ENCODE measurements at regions not wholly inside any gene's neighbourhood (a gene's known extent, or its start where the extent isn't known, plus 50 kb on each side); places are given as distances from the start of the nearest gene placed in this dataset.

DNA sequence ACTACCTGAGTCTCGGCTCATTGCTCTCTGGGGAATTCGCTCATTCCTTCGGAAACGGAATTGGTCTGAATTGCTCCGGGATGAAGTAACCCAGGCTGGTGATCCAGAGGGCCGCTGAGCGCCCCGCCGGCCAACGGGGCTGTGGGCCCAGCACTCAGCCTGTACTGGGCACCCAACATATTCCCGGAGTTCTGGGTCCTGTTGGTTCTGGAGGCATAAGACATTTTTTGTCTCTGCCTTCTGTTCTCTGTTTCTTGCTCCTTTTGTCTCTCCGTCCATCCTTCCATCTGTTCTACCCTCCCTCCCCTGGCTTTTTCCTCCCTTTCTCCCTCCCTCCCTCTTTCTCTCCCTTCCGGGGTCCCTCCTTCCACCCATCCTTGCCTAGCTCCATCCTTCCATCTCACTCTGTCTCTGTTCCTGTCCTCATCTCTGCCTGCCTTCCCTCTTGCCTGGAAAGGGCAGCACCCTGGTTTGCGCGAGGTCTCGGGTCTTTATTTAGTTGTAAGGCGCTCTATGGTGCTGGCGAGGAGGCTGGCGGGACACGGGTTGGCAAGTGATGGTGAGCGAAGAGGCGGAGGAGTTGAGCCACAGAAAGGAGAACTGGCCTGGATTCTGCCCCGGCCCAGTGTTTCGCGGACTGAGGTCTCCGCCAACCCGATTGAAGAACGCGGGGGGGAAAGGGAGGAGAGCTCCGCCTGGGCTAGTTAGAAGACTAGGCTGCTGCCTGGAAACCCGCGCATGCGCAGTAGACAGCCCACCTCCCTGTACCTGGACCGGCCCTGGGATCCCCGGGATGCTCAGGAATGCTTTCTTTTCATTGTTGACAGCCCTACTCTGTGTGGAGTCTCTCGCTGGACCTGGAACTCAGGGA is 1468.0 kb downstream of the FOXD4L5 start:
- TF ChIP-seq, protein P1, sequence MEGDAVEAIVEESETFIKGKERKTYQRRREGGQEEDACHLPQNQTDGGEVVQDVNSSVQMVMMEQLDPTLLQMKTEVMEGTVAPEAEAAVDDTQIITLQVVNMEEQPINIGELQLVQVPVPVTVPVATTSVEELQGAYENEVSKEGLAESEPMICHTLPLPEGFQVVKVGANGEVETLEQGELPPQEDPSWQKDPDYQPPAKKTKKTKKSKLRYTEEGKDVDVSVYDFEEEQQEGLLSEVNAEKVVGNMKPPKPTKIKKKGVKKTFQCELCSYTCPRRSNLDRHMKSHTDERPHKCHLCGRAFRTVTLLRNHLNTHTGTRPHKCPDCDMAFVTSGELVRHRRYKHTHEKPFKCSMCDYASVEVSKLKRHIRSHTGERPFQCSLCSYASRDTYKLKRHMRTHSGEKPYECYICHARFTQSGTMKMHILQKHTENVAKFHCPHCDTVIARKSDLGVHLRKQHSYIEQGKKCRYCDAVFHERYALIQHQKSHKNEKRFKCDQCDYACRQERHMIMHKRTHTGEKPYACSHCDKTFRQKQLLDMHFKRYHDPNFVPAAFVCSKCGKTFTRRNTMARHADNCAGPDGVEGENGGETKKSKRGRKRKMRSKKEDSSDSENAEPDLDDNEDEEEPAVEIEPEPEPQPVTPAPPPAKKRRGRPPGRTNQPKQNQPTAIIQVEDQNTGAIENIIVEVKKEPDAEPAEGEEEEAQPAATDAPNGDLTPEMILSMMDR (conservative IDR thresholded peaks at IDR 0.05; ENCODE audit: low read depth, low read length), result no peak
- TF ChIP-seq EZH2 (IDR thresholded peaks at IDR 0.05; ENCODE audit: low read length, unreplicated experiment) (no peak), EZH2phosphoT487 (IDR thresholded peaks at IDR 0.05; ENCODE audit: borderline replicate concordance, low read length) (no peak)

All from PC-3 (cell line).